ENCODE measurements at regions not wholly inside any gene's neighbourhood (a gene's known extent, or its start where the extent isn't known, plus 50 kb on each side); places are given as distances from the start of the nearest gene placed in this dataset.
"Not testable (repeated sequence)": the region's sequence is repeated elsewhere in the genome, so short reads cannot be mapped to it uniquely, and the experiment has no call there.

DNA sequence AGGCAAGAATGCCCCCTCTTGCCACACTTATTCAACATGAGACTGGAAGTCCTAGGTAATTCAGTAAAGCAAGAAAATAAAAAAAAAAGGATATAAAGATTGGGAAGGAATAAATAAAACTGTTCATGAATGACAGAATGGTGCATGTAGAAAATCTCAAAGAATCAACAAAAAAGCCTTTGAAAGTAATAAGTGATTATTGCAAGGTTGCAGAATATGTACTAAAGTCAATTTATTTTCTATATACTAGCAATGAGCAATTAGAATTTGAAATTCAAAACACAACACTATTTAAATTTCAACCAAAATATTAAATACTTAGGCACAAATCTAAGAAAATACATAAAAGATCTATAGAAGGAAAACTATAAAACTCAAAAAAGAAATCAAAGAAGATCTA lies 58.6 kb downstream of the MAGEA10 start:
- DNase-seq (ENCODE audit: low read depth) = no peak

- DNase-seq (ENCODE audit: low read depth) = no peak
Measured at GRCh38 chrX:152074163-152074562, 64.2 kb downstream of the MAGEA10 start.

DNA sequence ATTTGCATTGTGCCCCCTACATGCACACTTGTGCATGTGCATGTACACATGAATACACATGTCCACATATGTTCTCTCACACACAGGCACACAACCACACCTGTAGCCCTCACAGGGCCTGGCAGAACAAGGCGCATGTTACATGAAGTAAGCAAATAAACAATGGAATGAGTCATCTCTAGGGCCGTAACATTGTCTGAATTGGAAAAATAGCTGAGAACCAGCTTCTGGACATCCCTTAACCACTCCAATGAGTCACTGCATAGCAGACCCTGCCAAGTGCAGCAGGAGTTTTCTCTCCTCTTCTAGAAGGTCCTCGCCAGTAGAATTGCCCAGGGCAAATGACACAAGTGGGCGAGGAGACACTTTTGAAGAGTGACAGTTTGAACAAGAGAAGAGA lies 66.1 kb downstream of the MAGEA10 start:
- peak; percentile 14 for DNase-seq (ENCODE audit: low read depth)

DNA sequence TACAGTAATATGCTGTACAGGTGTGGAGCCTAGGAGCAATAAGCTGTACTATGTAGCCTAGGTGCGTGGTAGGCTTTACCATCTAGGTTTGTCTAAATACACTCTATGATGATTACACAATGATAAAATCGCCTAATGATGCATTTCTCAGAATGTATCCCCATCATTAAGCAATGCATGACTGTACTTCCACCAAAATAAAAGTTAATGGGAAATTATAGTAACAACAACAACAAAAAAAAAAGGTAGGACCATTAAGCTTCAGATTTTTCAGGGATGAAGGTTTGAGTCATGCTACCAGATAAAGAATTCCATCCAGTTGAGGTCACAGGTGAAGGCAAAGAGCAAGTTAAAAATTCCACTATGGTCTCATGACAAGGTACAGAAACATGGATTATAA lies 68.2 kb downstream of the MAGEA10 start:
- DNase-seq (ENCODE audit: low read depth) = no peak

GRCh38 chrX:152061557-152061956 lies 76.8 kb downstream of the MAGEA10 start:
- DNase-seq (ENCODE audit: low read depth) = no peak

- no peak for DNase-seq (ENCODE audit: low read depth)
Measured at GRCh38 chrX:152061083-152061482, 77.3 kb downstream of the MAGEA10 start.

DNA sequence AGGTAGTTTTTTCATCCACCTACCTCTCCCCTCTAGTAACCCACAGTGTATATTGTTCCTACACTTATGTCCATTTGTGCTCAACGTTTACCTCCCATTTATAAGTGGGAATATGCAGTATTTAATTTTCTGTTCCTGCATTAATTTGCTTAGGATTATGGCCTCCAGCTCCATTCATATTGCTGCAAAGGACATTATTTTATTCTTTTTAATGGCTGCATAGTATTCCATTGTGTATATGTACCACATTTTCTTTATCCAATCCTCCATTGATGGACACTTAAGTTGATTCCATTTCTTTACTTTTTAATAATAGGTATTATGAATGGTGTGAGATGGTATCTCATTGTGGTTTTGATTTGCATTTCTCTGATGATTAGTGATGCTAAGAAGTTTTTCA lies 76.1 kb upstream of the GABRE start:
- not testable (repeated sequence) for DNase-seq (ENCODE audit: low read depth)

DNA sequence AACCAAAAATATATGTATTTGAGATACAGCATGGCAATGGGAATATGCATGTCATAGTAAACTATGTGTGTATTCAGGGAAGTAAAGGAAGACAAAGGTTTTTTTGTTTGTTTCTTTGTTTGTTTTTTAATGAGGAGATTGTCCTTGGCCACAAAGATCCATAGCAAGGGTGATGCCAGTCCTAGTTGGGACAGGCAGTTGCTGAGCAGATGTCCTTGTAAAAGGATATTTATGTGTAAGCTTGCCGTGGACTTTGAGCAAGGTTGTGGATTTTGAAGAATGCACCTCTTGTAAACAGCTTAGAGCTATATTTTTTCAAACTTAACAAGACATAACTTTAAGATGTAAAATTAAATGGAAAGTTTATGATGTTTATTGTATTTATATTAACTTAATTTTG lies 69.9 kb upstream of the GABRE start:
- DNase-seq (ENCODE audit: low read depth) = no peak

- DNase-seq (ENCODE audit: low read depth) = no peak
Measured at GRCh38 chrX:152038804-152039203, 64.3 kb upstream of the GABRE start.

DNA sequence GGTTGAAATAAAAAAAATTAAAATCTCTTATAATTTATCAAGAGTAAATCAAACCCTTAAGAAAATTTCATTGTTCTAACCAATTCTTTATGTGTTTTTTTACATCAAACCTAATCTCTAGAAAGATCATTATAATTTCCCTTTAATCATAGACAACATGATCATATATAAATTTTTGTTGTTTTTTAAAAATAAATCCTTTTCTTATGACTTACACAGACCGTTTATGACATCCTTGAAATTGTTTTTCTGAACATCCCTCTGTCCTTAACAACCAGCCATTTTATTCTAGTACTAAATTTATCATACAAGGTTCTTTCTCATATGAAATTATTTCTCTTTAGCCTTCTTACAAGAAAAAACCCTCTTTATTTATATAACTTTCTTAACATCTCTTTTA lies 62.7 kb upstream of the GABRE start:
- DNase-seq (ENCODE audit: low read depth) = no peak

DNA sequence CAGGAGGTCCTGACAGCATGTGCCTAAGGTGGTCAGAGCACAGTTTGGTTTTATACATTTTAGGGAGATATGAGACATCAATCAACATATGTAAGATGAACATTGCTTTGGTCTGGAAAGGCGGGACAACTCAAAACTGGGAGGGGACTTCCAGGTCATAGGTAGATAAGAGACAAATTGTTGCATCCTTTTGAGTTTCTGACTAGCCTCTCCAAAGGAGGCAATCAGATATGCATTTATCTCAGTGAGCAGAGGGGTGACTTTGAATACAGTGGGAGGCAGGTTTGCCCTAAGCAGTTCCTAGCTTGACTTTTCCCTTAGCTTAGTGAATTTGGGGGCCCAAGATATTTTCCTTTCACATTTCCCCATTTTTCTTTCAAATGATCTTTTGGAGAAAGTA lies 56.9 kb upstream of the GABRE start:
- DNase-seq (ENCODE audit: low read depth) = not testable (repeated sequence)

- no peak for DNase-seq (ENCODE audit: low read depth)
Measured at GRCh38 chrX:152028579-152028978, 54.1 kb upstream of the GABRE start.

DNA sequence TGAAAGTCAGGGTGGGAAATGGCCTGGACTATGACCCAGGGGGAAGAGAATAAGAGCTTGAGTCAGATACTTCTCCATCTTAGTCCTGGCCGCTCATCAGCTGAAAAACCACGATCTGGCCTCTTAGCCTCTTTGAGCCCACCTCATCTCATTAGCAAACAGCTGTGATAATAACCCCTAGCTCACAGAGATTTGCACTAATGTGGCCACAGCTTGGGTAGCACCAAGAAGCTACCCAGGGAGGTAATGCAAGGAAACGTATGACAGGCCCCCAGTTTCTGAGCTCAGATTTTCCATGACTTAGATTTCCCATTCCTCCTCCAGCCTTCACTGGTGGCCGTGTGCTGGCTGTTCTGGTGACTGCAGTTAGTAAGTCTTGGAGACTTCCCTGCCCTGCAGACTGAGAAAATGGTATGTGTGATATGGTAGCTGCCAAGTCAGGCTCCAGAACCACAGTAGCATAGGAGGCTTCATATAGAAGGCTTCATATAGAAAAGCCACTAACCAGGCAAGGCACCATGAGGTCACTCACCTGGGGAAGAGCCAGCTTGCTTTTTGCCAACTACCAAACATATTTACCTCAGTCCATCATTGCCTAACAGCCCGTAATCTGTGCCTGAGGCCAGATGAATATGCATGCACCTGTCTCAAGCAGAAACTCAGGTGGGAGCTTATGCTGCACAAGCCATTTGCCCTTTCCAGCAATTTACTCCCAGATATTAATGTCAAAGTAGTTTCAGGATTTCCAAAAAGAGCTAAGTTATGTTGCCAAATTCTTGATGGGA lies 51.4 kb upstream of the GABRE start:
- no peak for DNase-seq (ENCODE audit: low read depth)

DNA sequence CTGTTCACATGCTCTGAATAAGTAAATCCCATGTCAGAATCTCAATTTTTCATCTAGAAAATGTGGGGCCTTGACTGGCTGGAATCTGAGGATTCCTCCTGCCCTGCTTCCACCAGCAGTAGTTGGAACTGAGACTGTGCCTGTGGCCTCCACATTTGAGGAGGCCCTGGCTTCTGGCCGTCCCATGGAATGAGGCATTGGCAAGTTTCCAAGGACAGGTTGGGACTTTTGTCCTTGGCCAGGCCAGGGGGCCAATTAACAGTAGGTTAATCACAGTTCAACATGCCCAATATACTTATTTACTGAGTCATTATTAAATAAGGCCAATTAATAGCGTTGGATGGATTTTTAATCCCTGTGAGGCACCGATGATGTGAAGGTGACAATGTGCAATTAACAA lies 50.2 kb upstream of the GABRE start:
- no peak for DNase-seq (ENCODE audit: low read depth)

All from myocyte (in vitro differentiated cells).